Thoracic aorta (tissue), 2 donors: ENCODE measurements at regions not wholly inside any gene's neighbourhood (a gene's known extent, or its start where the extent isn't known, plus 50 kb on each side); places are given as distances from the start of the nearest gene placed in this dataset.

Experiments
- ATAC-seq: fragments of 150-250 bp; one replicate; pipeline ENCODE4 v1.8.0; 2017; ENCODE audit warnings: low read depth; ENCODE audit not compliant: insufficient number of reproducible peaks, low FRiP score
- DNase-seq: peaks from one replicate; pipeline ENCODE4 v3.0.0-alpha.2; 2020; ENCODE audit warnings: low spot score
- H3K27ac ChIP-seq, 2 donors: fragments of 200-600 bp; sonication (generic); 1 replicate in 1 of 2; 2 replicates in 1 of 2; pipeline ENCODE4 v1.5.1; 2016; ENCODE audit warnings: mild to moderate bottlenecking in 2 of 2, moderate library complexity in 2 of 2
- H3K27me3 ChIP-seq: fragments of 200-600 bp; sonication (generic); replicated peaks from 2 replicates; pipeline ENCODE4 v1.6.0; 2016; ENCODE audit warnings: mild to moderate bottlenecking; ENCODE audit not compliant: insufficient read depth
- H3K36me3 ChIP-seq: fragments of 200-600 bp; sonication (generic); one replicate; pipeline ENCODE4 v1.5.1; 2016
- H3K4me1 ChIP-seq, 2 donors: fragments of 200-600 bp; sonication (generic); 1 replicate in 1 of 2; 2 replicates in 1 of 2; pipeline versions ENCODE4 v1.5.1 to v1.6.0; 2016; ENCODE audit warnings: low read depth in 2 of 2, mild to moderate bottlenecking in 1 of 2; ENCODE audit not compliant: control insufficient read depth in 1 of 2
- H3K4me3 ChIP-seq: fragments of 200-600 bp; sonication (generic); 2 replicates; pipeline ENCODE4 v1.5.1; 2016; ENCODE audit warnings: mild to moderate bottlenecking
- H3K9me3 ChIP-seq: fragments of 200-600 bp; sonication (generic); 2 replicates; pipeline ENCODE4 v1.5.1; 2016
- CTCF ChIP-seq: fragments of 200-600 bp; sonication (generic); IDR thresholded peaks from one replicate; pipeline ENCODE4 v1.5.1; 2019; ENCODE audit warnings: antibody characterized with exemption

- DNase-seq (no peak), ATAC-seq (no peak)
- H3K36me3 ChIP-seq = no peaks in the 10 kb centered on the region
- H3K27me3 ChIP-seq = no peaks in the 10 kb centered on the region
- H3K9me3 ChIP-seq = no peaks in the 10 kb centered on the region
- no peak for TF ChIP-seq CTCF
- H3K27ac ChIP-seq = no peak overlapping the region
- H3K4me1 ChIP-seq = no peaks in the 10 kb centered on the region
- H3K4me3 ChIP-seq = no peak overlapping the region
Measured at GRCh38 chr11:69395287-69395686, 86.2 kb upstream of the LINC01488 start.

- Histone ChIP-seq H3K27me3 (no peaks in the 10 kb centered on the region), H3K27ac (no peak overlapping the region), H3K9me3 (no peaks in the 10 kb centered on the region), H3K4me3 (no peak overlapping the region), H3K36me3 (no peaks in the 10 kb centered on the region), H3K4me1 (no peaks in the 10 kb centered on the region)
- ATAC-seq (no peak), DNase-seq (no peak)
- TF ChIP-seq CTCF = no peak
Measured at GRCh38 chr11:69396051-69396947, 85.2 kb upstream of the LINC01488 start.

- TF ChIP-seq CTCF = no peak
Measured at GRCh38 chr11:69396948-69397307, 84.5 kb upstream of the LINC01488 start.

GRCh38 chr11:69397732-69398131, 83.7 kb upstream of the LINC01488 start:
- no peaks in the 10 kb centered on the region for H3K4me1 ChIP-seq
- ATAC-seq (no peak), DNase-seq (no peak)
- no peaks in the 10 kb centered on the region for H3K36me3 ChIP-seq
- no peak overlapping the region for H3K27ac ChIP-seq
- H3K27me3 ChIP-seq = no peaks in the 10 kb centered on the region
- no peak for TF ChIP-seq CTCF
- H3K9me3 ChIP-seq = peaks cover under 1% of the 10 kb centered on the region
- H3K4me3 ChIP-seq = no peak overlapping the region

More at GRCh38 chr11:69396948-69397307, 84.5 kb upstream of the LINC01488 start:
- no peaks in the 10 kb centered on the region for H3K27me3 ChIP-seq
- DNase-seq (no peak), ATAC-seq (no peak)
- no peaks in the 10 kb centered on the region for H3K36me3 ChIP-seq
- no peak overlapping the region for H3K27ac ChIP-seq
- H3K4me3 ChIP-seq = no peak overlapping the region
- no peaks in the 10 kb centered on the region for H3K4me1 ChIP-seq
- no peaks in the 10 kb centered on the region for H3K9me3 ChIP-seq

- Histone ChIP-seq H3K4me1 (no peaks in the 10 kb centered on the region), H3K4me3 (no peak overlapping the region), H3K9me3 (peaks cover 3% of the 10 kb centered on the region), H3K36me3 (no peaks in the 10 kb centered on the region), H3K27me3 (no peaks in the 10 kb centered on the region), H3K27ac (no peak overlapping the region)
- ATAC-seq (no peak), DNase-seq (no peak)
- TF ChIP-seq CTCF = no peak
Measured at GRCh38 chr11:69398529-69399492, 82.7 kb upstream of the LINC01488 start.
